ENCODE measurements at regions not wholly inside any gene's neighbourhood (a gene's known extent, or its start where the extent isn't known, plus 50 kb on each side); places are given as distances from the start of the nearest gene placed in this dataset.
"Not testable (repeated sequence)": the region's sequence is repeated elsewhere in the genome, so short reads cannot be mapped to it uniquely, and the experiment has no call there.

DNA sequence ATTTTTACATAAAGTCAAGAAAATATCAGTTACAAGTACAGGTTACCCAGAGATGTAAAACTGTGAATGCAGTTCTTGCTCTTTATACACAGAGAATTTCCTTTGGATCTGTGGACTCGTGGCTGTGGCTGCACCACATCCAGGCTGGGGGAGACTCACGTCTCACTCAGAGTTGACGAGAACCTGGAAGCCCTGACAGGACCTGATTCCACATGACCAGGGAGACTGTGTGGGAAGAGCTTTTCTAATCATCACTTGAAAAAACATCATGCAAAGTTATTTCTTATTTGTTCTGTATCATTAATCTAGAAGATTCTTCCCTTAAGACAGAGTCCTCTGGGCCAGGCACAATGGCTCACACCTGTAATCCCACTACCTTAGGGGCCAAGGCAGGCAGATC is 1159.0 kb downstream of the RPIA start:
- TF ChIP-seq, protein P1, sequence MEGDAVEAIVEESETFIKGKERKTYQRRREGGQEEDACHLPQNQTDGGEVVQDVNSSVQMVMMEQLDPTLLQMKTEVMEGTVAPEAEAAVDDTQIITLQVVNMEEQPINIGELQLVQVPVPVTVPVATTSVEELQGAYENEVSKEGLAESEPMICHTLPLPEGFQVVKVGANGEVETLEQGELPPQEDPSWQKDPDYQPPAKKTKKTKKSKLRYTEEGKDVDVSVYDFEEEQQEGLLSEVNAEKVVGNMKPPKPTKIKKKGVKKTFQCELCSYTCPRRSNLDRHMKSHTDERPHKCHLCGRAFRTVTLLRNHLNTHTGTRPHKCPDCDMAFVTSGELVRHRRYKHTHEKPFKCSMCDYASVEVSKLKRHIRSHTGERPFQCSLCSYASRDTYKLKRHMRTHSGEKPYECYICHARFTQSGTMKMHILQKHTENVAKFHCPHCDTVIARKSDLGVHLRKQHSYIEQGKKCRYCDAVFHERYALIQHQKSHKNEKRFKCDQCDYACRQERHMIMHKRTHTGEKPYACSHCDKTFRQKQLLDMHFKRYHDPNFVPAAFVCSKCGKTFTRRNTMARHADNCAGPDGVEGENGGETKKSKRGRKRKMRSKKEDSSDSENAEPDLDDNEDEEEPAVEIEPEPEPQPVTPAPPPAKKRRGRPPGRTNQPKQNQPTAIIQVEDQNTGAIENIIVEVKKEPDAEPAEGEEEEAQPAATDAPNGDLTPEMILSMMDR (IDR thresholded peaks at IDR 0.05; ENCODE audit: insufficient read depth in 1 of 2, low read depth in 1 of 2, low read length in 1 of 2, severe bottlenecking in 1 of 2, unreplicated experiment in 1 of 2): no peak
- Histone ChIP-seq H3K4me3 (ENCODE audit: low read depth, low read length) (no peak overlapping the region), H3K9me3 (no peaks in the 10 kb centered on the region), H3K4me1 (no peaks in the 10 kb centered on the region), H3K27me3 (replicated peaks; ENCODE audit: control insufficient read depth, insufficient read depth, low read length) (peaks cover 2% of the 10 kb centered on the region), H3K36me3 (ENCODE audit: control insufficient read depth, insufficient read depth, low read length) (no peaks in the 10 kb centered on the region)
- ChIA-PET POLR2A (no interaction called here), CTCF (no interaction called here)
- intact Hi-C loops (cut with micrococcal nuclease; ENCODE audit: unreplicated experiment): no loop called here
- no TSS peak for BruUV-seq (replicated peaks)
- DNase-seq: no peak
- Mint-ChIP-seq H3K27me3 (ENCODE audit: insufficient read depth, unreplicated experiment) (peaks cover 22% of the 10 kb centered on the region), H3K36me3 (ENCODE audit: insufficient read depth, unreplicated experiment) (no peaks in the 10 kb centered on the region), H3K4me1 (ENCODE audit: low read depth, unreplicated experiment) (no peaks in the 10 kb centered on the region), H3K4me3 (ENCODE audit: unreplicated experiment) (no peak overlapping the region), H3K9me3 (ENCODE audit: unreplicated experiment) (no peaks in the 10 kb centered on the region), H3K27ac (ENCODE audit: unreplicated experiment) (no peak overlapping the region)

DNA sequence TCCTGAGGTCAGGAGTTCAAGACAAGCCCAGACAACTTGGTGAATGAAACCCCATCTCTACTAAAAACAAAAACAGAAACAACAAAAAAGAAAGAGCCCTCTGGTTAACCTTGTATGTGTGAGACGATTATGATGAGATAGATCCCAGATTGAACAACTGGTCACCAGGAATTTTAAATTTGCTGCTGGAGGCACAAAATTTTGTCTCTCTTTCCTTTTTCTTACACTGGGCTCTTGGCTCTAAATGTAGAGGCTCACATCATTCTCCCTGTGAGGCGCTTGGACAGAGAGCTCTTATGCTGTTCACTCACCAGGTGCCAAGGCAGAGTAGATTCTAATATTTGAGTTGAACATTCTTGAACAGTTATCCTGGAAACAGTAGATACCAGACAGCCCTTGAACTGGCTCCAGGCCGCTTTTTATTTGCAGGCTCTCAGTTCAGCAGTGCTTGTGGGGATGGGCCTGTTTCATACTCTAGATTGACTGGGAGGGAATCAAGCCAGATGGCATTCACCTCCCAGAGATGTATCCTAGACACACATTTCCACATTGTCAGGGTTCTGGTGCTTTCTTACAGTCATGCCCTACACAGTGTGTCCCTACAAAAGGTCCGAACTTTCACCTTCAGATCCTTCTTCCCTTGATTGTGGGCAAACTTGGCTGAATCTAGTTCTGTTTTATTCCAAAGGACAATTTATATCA is 1159.6 kb downstream of the RPIA start:
- Mint-ChIP-seq H3K4me3 (ENCODE audit: unreplicated experiment) (no peak overlapping the region), H3K27ac (ENCODE audit: unreplicated experiment) (no peak overlapping the region), H3K9me3 (ENCODE audit: unreplicated experiment) (no peaks in the 10 kb centered on the region), H3K36me3 (ENCODE audit: insufficient read depth, unreplicated experiment) (no peaks in the 10 kb centered on the region), H3K4me1 (ENCODE audit: low read depth, unreplicated experiment) (no peaks in the 10 kb centered on the region), H3K27me3 (ENCODE audit: insufficient read depth, unreplicated experiment) (peaks cover 22% of the 10 kb centered on the region)
- Histone ChIP-seq H3K4me3 (ENCODE audit: low read depth, low read length) (no peak overlapping the region), H3K27me3 (replicated peaks; ENCODE audit: control insufficient read depth, insufficient read depth, low read length) (peaks cover 2% of the 10 kb centered on the region), H3K9me3 (no peaks in the 10 kb centered on the region), H3K36me3 (ENCODE audit: control insufficient read depth, insufficient read depth, low read length) (no peaks in the 10 kb centered on the region), H3K4me1 (no peaks in the 10 kb centered on the region)
- no TSS peak for BruUV-seq (replicated peaks)
- TF ChIP-seq, protein P1 (IDR thresholded peaks at IDR 0.05; ENCODE audit: insufficient read depth in 1 of 2, low read depth in 1 of 2, low read length in 1 of 2, severe bottlenecking in 1 of 2, unreplicated experiment in 1 of 2): no peak
- CTCF ChIA-PET: no interaction called here
- intact Hi-C loops (cut with micrococcal nuclease; ENCODE audit: unreplicated experiment): no loop called here
- POLR2A ChIA-PET: no interaction called here
- no peak for DNase-seq

DNA sequence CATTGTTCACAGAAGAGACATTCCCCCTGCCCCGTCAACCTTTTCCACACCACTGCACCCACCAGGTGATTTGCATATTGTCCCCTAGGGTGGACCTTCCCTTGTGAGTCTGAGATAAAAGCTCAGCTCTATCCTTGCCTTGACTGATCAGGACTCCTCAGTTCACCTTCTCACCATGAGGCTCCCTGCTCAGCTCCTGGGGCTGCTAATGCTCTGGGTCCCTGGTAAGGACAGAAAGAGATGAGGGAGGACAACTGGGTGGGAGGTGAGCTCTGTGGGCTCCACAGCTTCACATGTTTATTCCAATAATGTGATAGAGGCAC is 1160.1 kb downstream of the RPIA start:
- Histone ChIP-seq H3K36me3 (ENCODE audit: control insufficient read depth, insufficient read depth, low read length) (no peaks in the 10 kb centered on the region), H3K9me3 (no peaks in the 10 kb centered on the region), H3K4me3 (ENCODE audit: low read depth, low read length) (no peak overlapping the region), H3K27me3 (replicated peaks; ENCODE audit: control insufficient read depth, insufficient read depth, low read length) (peaks cover 2% of the 10 kb centered on the region), H3K4me1 (no peaks in the 10 kb centered on the region)
- no TSS peak for BruUV-seq (replicated peaks)
- ChIA-PET POLR2A (no interaction called here), CTCF (no interaction called here)
- DNase-seq: no peak
- H3K9me3 Mint-ChIP-seq (ENCODE audit: unreplicated experiment): no peaks in the 10 kb centered on the region
- no peak overlapping the region for H3K27ac Mint-ChIP-seq (ENCODE audit: unreplicated experiment)
- H3K4me3 Mint-ChIP-seq (ENCODE audit: unreplicated experiment): no peak overlapping the region
- no peaks in the 10 kb centered on the region for H3K4me1 Mint-ChIP-seq (ENCODE audit: low read depth, unreplicated experiment)
- H3K36me3 Mint-ChIP-seq (ENCODE audit: insufficient read depth, unreplicated experiment): no peaks in the 10 kb centered on the region
- intact Hi-C loops (cut with micrococcal nuclease; ENCODE audit: unreplicated experiment): no loop called here
- peaks cover 22% of the 10 kb centered on the region for H3K27me3 Mint-ChIP-seq (ENCODE audit: insufficient read depth, unreplicated experiment)
- TF ChIP-seq, protein P1 (IDR thresholded peaks at IDR 0.05; ENCODE audit: insufficient read depth in 1 of 2, low read depth in 1 of 2, low read length in 1 of 2, severe bottlenecking in 1 of 2, unreplicated experiment in 1 of 2): no peak

DNA sequence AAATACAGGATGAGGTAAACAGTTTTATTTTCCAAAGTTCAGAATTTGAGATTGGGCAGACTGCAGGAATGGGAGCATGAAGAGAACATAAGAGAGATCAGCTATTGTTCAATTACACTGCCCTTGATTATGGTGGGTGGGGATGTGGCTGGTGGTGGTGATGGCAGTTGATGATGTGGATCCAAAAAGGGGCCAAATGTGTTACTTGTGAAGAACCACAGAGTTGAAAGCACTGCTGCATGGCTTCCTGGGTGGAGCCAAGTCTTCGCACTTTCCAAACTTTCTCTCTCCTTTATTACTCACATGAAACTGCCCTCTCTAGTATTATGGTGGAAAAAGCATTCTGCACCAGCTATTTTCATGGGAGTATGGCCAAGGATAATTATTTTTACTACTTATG is 1162.0 kb downstream of the RPIA start:
- POLR2A ChIA-PET; H3K9me3 ChIP-seq; H3K36me3 Mint-ChIP-seq (ENCODE audit: insufficient read depth, unreplicated experiment); H3K4me3 Mint-ChIP-seq (ENCODE audit: unreplicated experiment); H3K4me1 ChIP-seq; BruUV-seq (replicated peaks); H3K27me3 ChIP-seq (replicated peaks; ENCODE audit: control insufficient read depth, insufficient read depth, low read length); H3K36me3 ChIP-seq (ENCODE audit: control insufficient read depth, insufficient read depth, low read length); H3K9me3 Mint-ChIP-seq (ENCODE audit: unreplicated experiment); CTCF ChIA-PET; H3K27ac Mint-ChIP-seq (ENCODE audit: unreplicated experiment); H3K4me1 Mint-ChIP-seq (ENCODE audit: low read depth, unreplicated experiment); DNase-seq; intact Hi-C loops (cut with micrococcal nuclease; ENCODE audit: unreplicated experiment); H3K4me3 ChIP-seq (ENCODE audit: low read depth, low read length): not testable (repeated sequence)
- H3K27me3 Mint-ChIP-seq (ENCODE audit: insufficient read depth, unreplicated experiment): peaks cover 22% of the 10 kb centered on the region
